GM21529 (cell line): ENCODE measurements at regions not wholly inside any gene's neighbourhood (a gene's known extent, or its start where the extent isn't known, plus 50 kb on each side); places are given as distances from the start of the nearest gene placed in this dataset.
"Not testable (repeated sequence)": the region's sequence is repeated elsewhere in the genome, so short reads cannot be mapped to it uniquely, and the experiment has no call there.

Experiments
- ATAC-seq: cut with Tn5 transposase; IDR thresholded peaks from one replicate; pipeline ENCODE4 v1.9.1; 2021; ENCODE audit not compliant: unreplicated experiment

DNA sequence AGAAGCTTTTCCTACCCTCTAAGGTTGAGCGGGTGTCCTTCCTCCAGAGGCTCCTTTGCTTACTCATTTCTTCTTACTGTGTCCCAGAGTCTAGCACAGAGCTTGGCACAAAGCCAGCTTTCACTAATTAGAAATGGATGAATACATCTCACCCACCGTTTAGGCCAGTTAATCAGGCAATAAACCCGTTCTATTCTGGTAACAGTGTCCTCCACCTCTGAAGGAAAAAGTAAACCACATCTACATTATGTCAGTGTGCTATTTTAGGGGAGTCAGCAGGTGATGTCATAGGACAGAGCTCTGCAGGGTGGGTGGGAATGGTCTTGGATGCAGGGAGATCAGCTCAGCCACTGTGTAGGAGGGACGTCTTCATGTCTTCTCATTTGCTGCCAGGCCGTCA is 109.2 kb downstream of the OSTF1 start:
- ATAC-seq, result no peak

DNA sequence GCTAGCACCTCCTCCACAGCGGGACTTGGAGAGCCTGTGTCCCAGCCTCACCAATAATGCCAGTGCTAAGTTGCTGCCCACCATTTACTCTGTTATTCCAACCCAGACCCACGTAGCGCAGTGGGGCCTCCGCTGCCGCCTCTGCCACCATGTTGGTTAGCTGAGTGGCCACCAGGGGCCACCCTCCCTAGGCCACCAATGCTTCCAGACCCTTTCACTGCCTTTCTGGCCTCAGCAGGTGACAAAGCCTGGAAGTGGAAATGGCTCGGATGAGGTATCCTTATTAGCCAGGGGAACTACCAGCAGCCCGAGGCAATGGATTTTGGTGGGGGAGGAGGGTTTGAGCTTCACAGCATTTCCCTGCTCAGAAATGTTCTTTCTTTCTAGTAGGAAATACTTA is 110.1 kb downstream of the OSTF1 start:
- ATAC-seq, result no peak

DNA sequence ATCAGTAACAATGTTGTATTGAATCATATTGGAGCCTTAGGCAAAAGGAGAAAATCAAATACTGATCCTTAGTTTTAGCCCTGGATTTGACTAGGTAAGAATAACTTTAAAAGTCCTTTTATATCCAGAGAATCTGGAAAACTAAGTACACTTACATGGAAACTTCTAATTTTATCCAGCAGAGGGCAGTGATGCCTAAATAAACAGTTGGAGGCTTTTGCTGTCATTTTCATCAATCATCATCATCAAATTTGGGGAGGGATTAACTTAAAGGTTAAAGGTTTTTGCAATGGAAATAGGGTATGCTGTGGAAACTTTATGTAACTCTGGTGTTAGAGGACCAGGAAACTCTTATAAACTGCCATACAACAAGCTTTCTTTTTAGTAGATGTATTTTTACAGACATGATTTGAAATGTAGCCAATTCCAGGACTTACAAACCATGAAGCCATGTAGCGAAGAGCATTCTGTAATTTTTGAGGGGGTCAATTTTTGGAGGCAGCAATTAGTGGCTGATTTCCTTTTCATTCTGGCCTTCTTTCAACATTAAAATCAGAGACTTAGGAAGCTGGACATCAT is 112.7 kb downstream of the OSTF1 start:
- ATAC-seq, result no peak

DNA sequence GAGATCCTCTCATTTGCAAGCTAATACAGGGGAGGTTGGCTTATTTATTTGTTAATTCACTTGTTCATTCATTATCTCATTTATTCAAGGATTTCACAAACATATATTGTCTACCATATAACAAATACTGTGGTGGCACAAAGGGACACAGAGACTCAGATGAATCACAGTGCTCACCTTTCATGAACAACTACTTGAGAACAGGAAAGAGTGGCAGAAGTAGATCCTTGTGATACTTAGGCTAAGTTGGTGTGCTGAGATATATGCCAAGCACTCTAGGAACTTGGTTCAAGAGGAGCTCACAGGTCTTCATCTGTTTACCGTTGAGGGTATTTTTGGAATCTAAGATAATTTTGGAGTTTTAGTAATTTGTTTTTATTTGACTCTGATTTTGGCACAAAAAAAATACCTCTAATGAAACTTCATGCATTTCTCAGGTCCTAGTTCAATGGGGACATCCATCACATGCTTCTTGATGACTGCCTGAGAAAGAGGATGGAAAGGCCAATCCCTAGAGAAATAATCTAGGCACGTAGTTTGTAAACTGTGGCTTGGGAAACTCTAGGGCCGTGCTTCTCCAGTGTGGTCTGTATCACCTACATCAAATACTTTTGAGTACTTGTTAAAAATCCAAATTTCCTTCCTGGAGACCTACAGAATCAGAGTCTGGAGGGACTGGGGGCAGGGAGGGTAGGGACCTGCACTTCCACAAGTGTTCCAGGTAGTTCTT is 113.3 kb downstream of the OSTF1 start:
- no peak for ATAC-seq

DNA sequence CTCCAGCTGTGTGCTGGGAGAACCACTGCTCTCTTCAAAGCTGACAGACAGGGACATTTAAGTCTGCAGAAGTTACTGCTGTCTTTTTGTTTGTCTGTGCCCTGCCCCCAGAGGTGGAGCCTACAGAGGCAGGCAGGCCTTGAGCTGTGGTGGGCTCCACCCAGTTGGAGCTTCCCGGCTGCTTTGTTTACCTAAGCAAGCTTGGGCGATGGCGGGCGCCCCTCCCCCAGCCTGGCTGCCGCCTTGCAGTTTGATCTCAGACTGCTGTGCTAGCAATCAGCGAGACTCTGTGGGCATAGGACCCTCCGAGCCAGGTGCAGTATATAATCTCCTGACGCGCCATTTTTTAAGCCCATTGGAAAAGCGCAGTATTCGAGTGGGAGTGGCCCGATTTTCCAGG is 119.7 kb downstream of the OSTF1 start:
- not testable (repeated sequence) for ATAC-seq

DNA sequence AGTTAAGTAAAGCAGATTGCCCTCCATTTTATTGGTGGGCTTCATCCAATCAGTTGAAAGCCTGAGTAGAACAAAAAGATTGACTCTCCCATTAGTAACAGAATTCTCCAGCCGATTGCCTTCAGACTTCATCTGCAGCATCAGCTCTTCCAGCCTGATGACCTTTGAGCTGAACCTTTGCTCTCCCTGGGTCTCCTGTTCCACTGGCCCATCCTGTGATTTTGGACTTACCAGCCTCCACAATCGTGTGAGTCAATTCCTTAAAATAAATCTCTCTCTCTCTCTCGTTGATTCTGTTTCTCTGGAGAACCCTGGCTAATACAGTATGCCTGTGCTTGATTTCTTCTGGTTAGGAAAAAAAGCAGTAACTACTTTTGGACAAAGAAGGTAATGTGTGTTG is 121.9 kb downstream of the OSTF1 start:
- no peak for ATAC-seq

DNA sequence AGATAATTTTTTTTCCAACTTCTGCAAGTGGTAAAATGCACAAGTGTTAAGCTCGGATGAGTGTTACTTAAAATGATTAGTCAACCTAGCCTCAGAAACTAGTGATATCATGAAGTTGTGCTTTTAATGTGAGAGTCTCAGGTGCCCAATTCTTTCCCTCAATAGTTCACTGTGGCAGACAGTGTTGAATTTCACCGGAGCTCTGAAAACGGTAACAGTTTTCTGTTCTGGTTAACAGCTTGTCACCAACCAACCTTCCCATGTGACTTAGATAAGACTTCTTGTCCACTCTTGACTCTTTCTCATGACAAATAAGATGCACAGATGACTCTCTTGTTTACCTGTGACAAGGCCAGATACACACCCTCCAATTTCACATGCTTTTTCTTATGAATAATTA is 125.5 kb downstream of the OSTF1 start:
- ATAC-seq, result no peak

DNA sequence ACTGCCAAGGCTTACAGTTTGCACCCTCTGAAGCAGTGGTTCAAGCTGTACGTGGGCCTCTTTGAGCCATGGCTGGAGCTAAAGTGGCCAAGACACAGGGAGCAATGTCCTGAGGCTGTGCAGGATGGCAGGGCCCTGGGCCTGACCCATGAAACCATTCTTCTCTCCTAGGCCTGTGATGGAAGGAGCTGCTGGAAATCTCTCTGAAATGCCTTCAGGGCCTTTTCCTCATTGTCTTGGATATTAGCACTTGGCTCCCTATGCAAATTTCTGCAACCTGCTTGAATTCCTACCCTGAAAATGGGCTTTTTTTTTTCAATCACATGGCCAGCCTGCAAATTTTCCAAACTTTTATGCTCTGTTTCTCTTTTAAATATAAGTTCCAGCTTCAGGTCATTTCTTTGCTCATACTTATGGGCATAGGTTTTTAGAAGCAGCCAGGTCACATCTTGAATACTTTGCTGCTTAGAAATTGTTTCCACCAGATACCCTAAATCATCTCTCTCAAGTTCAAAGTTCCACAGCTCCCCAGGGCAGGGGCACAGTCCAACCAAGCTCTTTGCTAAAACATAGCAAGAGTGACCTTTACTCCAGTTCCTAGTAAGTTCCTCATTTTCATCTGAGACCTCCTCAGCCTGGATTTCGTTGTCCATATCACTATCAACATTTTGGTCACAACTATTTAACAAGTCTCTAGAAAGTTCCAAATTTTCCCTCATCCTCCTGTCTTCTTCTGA is 138.3 kb downstream of the OSTF1 start:
- no peak for ATAC-seq

DNA sequence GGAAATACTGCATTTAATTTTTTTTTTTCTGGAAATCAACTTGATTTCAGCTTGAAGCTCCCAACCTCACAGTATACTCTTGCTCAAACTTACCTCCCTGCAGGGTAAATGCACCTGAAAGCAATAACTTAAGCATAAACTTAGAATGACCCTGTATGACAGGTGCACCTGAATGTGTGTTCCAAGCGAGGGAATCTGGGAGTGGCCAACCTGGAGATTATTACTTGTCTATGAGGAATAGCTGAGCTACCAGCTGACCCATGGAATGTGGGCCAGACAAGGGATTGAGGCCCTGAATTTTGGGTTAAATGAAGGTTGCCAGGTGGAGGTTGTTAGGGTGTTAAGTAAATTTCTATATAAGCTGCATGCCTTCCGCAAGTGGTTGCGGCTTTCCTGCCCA is 140.6 kb downstream of the OSTF1 start:
- ATAC-seq, result no peak

DNA sequence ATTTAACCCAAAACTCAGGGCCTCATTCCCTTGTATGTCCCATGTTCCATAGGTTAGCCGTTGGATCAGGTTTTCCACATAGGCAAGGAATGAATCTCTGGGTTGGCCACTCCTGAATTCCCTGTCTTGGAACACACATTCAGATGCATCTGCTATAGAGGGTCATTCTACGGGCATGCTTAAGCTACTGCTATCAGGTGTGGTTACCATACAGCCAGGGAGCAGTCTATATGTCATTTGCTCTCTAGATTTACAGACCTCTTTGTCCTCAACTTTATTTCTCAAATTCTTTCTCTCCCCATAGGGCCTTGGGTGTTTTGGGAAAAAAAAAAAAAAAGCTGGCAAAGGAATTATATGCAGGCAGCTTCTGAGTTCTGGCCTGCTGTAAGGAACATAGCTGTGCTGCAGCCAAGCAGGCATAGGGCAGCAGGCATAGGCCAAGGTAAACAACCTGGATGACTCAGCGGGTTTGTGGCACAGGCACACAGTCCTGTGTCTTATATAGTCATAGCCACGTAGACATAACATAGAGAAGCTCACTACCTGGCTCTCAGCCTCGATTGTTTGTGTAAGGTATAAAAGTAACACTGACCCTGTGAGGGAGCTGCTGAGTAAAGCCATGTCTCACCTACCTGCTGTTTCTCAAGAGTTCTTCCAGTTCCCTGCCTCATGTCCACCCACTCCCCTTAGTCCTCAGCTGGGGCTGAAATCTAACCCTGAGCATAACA is 141.5 kb downstream of the OSTF1 start:
- no peak for ATAC-seq

DNA sequence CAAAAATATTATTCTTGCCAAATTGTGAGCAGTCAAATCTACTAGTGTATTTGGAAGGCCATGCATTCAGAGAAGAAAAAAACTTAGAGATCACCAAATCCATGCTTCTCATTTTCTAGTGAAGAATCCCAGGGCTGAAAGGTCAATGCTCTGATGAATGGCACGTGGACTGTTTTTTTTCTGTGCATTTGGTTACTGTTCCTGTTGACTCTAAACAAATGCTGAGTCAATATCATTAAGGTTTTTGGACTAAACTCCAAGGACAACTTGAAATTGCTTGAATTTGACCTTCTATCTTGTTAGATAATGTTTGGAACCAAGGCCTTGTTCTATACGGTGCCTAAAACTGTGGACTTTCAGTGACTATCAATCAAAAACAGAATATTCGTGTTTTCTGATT is 142.2 kb downstream of the OSTF1 start:
- no peak for ATAC-seq

DNA sequence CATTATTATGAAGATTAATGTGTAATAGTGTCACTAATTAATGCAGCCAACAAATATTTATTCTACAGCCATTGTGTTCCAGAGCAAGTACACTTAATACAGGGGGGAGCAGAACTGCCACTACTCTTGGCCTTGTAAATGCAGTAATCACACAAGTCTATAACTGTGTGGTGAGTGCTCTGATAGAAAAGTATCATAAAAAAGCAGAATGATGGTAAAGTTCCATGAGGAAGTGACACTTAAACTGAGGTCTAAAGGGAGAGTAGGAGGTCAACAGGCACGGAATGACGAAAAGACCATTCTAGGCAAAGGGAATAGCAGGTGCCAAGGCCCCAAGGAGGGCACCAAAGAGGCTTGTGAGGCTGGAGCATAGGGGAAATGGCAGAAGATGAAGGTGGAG is 142.9 kb downstream of the OSTF1 start:
- no peak for ATAC-seq

DNA sequence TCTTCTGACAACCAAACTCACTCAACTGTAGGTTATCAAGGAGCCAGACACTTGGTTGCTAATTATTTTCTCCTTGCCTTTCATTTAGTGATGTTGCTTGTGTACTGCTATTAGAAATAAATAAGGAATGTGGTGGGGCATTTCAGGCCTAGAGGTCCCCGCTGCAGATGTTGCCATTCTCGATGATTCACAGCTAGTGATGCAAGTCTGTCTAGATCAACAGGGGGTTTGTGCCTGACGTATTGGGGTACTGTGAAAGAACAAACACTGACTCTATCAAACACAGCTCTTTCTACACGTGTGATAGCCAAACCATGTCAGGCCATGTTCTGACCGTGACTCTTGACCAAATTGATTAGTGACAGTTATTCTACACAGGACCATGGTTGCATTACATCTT is 144.7 kb downstream of the OSTF1 start:
- ATAC-seq, result no peak

DNA sequence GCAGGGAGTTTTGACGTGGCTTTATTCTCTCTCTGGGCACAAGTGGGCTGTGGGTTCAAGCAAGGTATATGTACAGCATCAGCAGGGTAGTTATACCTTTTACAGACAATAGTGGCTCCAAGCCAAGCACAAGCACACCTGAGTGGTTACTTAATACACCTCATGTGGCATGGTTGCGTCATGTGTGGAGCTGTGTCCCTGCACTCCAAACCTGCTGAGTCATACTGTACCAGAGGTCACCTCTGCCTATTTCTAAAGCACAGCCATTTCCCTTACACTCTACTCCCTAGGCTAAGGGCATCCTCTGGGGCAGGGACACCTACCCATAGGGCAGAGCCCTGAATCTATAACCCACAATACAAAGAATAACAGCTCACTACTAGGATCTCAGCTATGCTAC is 147.3 kb downstream of the OSTF1 start:
- no peak for ATAC-seq

DNA sequence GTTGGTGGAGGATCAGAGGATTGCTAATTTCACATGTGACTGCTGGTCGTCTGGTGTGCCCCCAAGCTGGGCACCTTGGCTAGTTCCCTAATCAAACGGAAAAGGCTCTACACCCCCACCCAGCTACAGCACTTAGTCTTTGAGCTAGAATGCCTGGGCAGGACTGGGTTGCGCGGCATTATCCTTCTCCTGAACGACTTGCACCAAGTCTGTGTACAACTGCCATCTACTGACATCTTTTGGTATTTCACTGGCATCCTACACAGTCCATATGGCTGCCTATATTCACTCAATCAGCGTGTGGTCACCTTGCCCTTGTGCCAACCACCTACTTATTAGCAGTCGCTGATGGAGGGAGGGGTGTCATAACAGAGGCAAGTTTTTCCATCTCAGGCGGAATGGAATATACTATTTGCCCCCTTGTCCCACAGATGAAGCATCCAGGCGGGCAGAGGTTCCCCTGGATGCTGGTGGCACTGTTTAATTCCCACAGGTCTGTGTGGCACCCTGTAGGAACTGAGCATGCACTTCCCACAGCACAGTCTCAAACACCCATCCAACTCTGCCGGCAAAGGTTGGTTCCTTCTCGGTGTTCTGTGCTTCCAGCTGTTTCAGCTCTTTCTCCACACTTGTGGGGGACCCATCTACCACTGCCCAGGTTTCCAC is 150.1 kb downstream of the OSTF1 start:
- ATAC-seq, result peak; percentile 93

DNA sequence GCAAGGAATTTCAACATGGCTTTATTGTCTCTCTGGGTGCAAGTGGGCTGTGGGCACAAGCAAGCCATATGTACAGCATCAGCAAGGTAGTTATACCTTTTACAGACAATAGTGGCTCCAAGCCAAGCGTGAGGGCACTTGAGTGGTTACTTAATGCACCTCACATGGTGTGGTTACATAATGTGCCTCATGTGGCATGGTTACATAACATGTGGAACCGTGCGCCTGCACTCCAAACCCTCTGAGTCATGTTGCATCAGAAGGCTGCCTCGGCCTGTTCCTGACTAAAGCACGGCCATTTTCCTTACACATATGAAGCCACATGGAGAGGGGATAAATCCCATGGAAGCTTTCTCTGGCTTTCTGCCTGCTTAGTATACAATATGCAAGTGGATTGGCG is 150.9 kb downstream of the OSTF1 start:
- no peak for ATAC-seq

DNA sequence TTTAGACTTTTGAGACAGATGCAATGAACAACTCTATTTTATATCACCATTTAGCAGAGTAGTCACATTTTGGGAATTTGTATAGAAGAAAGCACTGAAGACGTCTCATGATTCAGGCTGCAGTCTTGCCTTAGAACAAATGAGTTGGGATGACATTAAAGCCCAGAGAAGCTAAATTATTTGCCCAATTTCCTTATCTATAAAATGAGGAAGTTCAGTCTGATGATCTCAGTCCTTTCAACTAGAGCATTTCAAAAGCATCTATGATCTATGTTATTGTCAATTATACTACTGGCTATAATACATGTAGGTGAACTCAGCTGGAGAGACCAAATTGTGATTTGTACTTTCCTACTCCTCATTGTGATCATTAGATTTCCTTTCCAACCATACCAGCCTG is 154.1 kb downstream of the OSTF1 start:
- no peak for ATAC-seq

DNA sequence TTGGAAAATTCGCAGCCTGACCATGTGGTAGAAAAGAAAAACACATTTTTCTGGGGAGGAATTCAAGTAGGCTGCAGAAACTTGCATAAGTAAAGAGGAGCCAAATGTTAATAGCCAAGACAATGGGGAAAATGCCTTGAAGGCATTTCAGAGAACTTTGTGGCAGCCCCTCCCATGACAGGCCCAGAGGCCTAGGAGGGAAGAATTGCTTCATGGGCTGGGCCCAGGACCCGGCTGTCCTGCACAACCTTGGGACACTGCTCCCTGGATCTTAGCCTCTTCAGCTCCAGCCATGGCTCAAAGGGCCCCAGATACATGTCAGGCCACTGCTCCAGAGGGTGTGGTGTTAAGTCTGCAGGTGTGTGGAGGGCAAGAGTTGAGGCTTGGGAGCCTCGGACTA is 158.6 kb downstream of the OSTF1 start:
- ATAC-seq, result no peak

DNA sequence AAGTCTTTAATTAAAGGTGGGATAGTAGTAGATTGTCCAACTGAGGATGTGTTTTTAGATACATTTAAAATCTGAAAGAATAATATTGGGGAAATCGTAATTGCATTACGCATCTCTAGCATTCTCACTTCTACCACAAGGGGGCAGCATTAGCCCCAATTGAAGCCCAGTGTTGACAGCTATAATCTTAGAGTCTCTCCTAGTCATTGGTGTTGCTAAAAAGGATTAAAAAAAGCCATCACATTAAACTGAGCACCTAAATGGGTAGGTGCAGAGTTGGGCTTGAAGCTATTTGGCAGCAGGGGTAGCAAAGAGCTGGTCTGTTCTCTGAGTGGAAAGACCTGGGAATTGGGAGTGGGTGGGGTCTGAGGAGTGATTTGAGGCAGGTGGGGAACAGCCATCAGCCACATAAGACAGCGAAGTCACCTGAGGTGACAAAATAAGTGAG is 177.2 kb downstream of the OSTF1 start:
- peak; percentile 66 for ATAC-seq

DNA sequence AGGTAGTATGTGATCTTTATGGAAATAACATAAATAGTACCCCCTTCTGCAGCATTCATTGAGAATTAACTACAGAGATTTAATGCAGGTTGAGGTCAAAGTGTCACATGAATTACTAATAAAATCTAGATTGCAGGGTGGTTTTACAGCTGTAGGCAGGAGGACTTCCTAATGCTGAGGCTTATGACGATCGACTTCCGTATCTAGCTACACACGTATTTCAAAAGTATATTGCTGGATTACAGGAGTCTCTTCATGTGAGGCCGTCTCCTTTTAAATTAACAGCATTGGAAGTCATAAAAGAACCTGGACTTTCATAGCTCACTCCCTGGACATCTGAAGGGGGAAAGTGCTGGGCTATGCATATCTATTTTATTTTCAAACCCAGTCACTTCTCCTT is 180.9 kb downstream of the OSTF1 start:
- ATAC-seq, result no peak

DNA sequence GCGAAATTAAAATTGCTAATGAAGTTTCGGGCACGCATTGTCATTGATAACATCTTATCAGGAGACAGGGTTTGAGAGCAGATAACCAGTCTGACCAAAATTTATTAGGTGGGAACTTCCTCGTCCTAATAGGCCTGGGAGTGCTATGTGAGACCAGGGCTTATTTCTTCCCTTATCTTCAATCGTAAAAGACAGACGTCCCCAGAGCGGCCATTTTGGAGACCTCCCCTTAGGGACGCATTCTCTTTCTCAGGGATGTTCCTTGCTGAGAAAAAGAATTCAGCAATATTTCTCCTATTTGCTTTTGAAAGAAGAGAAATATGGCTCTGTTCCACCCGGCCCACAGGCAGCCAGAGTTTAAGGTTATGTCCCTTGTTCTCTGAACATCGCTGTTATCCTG is 184.7 kb downstream of the OSTF1 start:
- ATAC-seq, result not testable (repeated sequence)
